ENCODE measurements at regions not wholly inside any gene's neighbourhood (a gene's known extent, or its start where the extent isn't known, plus 50 kb on each side); places are given as distances from the start of the nearest gene placed in this dataset.
"Not testable (repeated sequence)": the region's sequence is repeated elsewhere in the genome, so short reads cannot be mapped to it uniquely, and the experiment has no call there.

DNA sequence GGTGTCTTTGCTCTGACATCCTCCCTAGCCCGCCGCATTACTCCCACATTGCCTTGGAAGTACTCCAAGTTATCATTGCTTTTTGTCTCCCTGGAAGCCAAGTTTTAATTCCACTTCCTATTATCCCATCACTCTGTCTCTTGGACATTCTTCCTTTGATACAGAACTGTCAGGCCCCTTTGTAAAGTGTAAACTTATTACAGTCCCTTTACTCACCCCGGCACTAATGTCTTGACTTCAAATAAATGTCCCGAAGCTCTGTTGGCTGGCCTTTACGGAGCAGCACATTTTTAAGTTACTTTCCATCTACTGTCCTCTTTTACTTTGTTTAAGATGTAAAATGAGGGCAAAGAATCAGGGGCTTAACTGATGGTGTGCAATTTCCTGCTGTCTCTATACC lies 223.5 kb upstream of the IGFBP7 start:
- DNase-seq (ENCODE audit: low read depth, low spot score): no peak

- DNase-seq (ENCODE audit: low read depth, low spot score): no peak
These were observed 221.8 kb upstream of the IGFBP7 start for GRCh38 chr4:57331959-57332358.

DNA sequence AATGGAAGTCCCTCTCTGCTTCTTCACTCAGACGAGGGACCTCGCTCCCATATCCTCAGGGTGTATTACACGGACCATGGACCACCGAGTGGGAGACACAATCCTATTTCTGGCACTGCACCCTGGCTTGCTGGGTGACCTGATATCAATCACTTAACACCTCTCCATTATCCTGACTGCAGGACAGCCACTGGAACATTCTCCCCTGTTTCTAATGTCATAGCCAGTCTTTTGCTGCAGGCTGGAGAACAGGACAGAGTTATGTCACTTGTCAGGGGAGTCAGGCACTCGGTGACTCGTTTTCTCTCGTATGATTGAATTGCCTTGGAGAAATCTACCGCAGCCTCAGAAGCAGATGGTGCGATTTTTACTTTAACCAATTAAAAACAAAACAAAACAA lies 219.1 kb upstream of the IGFBP7 start:
- no peak for DNase-seq (ENCODE audit: low read depth, low spot score)

GRCh38 chr4:57324673-57325307 lies 214.6 kb upstream of the IGFBP7 start:
- no peak for DNase-seq (ENCODE audit: low read depth, low spot score)

GRCh38 chr4:57320849-57321248 lies 210.7 kb upstream of the IGFBP7 start:
- DNase-seq (ENCODE audit: low read depth, low spot score): no peak

GRCh38 chr4:57320217-57320616 lies 210.0 kb upstream of the IGFBP7 start:
- DNase-seq (ENCODE audit: low read depth, low spot score): no peak

DNA sequence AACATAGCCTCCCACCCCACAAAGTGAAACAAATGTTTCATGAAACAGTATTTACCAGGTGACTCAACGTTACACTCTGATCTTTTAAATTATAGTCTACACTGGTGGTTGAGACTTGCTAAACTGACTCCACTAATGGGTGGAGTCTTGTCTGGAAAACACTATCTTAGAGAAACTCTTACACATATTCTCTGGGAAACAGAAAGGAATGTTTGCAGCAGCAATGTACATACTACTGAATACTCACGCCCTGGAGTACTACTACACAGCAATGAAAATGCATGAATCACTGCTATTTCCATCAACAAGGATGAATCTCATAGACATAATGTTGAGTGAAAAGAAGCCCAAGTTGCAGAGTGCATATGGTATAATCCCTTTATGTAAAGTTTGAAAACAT lies 208.5 kb upstream of the IGFBP7 start:
- DNase-seq (ENCODE audit: low read depth, low spot score): no peak

GRCh38 chr4:57314636-57315035 lies 204.5 kb upstream of the IGFBP7 start:
- DNase-seq (ENCODE audit: low read depth, low spot score): no peak

DNA sequence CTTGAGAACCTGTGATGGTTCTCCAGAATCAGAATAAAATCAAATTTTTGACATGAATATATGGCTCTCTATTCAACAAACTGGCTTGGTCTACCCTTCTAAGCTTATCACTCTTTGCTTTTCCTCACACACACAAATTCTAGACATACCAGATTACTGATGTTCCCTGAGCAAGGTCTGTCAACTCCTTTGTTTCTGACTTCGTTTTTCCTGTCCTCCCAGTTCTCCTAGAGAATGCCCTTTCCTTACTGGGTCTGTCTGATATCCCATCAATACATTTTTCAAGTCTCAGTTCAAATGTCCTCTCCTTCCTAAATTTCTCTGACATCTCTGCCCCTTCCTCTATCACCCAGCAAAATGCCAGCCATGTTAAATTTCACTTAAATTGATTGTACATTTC lies 202.1 kb upstream of the IGFBP7 start:
- no peak for DNase-seq (ENCODE audit: low read depth, low spot score)

DNA sequence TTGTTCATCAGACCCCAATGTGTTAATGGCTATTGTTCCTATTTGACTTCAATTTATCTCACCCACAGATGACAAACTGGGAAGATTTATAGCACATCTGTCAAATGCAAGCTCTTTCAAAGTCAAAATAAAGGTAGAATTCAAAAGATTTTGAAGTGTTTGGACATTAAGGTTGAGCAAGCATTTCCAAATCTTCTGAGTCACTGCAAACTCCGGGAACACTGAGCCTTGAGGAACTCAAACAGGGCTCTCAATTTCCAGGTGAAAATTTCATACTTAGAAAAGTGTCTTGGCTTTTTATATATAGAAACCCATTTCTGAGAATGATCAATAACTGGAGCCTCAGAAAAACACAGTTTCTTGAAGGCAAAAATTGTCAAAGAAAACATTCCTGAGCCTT lies 199.5 kb upstream of the IGFBP7 start:
- no peak for DNase-seq (ENCODE audit: low read depth, low spot score)

- DNase-seq (ENCODE audit: low read depth, low spot score): no peak
These were observed 198.1 kb upstream of the IGFBP7 start for GRCh38 chr4:57308301-57308700.

- DNase-seq (ENCODE audit: low read depth, low spot score): no peak
These were observed 195.7 kb upstream of the IGFBP7 start for GRCh38 chr4:57305836-57306235.

DNA sequence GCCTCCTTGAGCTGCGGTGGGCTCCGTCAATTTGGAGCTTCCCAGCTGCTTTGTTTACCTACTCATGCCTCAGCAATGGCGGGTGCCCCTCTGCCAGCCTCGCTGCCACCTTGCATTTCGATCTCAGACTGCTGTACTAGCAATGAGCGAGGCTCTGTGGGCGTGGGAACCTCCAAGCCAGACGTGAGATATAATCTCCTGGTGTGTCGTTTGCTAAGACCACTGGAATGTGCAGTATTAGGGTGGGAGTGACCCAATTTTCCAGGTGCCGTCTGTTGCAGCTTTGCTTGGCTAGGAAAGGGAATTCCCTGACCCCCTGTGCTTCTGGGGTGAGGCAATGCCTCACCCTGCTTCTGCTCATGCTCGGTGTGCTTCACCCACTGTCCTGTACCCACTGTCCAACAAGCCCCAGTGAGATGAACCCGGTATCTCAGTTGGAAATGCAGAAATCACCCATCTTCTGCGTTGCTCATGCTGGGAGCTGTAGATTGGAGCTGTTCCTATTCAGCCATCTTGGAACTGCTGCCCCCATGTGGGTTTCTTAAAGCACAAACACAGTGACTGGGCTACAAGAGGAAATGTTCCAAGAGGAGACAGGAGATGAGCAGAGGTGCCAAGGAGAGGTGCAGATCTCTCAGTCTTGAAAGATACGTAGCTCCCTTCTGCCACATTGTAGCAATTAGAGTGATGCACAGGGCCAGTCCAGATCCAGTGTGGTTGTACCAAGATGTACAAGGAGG lies 193.0 kb upstream of the IGFBP7 start:
- DNase-seq (ENCODE audit: low read depth, low spot score): no peak

DNA sequence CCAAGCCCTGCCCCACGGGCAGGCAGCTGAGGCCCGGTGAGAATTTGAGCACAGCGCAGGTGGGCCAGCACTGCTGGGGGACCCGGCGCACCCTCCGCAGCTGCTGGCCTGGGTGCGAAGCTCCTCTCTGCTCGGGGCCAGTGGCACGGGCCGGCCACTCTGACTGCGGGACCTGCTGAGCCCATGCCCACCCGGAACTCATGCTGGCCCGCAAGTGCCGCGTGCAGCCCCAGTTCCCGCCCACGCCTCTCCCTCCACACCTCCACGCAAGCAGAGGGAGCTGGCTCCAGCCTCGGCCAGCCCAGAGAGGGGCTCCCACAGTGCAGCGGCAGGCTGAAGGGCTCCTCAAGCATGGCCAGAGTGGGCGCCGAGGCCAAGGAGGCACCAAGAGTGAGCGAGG lies 190.1 kb upstream of the IGFBP7 start:
- not testable (repeated sequence) for DNase-seq (ENCODE audit: low read depth, low spot score)

GRCh38 chr4:57291911-57292310 lies 181.7 kb upstream of the IGFBP7 start:
- DNase-seq (ENCODE audit: low read depth, low spot score): no peak

DNA sequence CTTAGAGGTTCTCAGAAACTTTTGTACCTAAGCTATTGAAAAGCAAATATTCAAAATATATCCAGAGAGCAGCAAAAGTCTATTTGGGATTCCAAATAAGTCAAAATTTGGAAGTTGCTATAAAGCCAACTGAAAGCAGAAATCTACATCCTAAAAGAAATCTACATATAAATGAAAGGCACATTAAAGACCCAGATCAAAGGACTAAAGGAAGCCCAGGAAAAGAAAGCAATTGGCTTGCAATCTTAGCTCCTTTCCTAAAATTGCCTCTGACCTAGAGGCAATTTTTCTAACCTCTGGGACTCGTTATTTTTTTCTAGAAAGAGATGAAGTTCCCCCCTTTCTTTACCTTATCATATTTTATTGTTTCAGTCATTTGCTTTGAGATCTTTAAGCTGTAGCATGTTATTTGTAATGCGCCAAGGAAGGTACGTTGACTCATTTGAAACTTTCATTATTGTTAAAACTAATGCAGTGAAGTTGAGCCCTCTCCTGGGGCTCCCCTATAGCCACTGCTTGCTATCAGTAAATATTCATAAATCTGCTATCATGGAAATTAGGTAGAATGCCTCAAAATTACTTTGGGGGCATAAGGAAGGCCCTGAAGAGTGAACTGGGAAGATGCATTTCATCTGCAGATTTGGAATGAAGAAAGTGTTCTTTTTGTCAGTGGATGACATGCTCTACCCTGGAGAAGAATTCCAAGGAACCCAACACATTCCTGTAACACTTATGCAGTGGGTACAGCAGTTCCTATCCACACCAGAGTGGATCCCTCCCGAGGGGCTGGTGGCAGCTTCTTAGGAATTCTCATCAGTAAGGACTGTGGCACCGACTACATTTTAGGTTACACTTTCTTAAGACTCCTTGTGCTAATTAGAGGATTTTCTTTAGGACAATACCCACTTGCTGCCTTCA lies 177.8 kb upstream of the IGFBP7 start:
- no peak for DNase-seq (ENCODE audit: low read depth, low spot score)

GRCh38 chr4:57282933-57283310 lies 172.7 kb upstream of the IGFBP7 start:
- no peak for DNase-seq (ENCODE audit: low read depth, low spot score)

GRCh38 chr4:57280481-57280880 lies 170.3 kb upstream of the IGFBP7 start:
- no peak for DNase-seq (ENCODE audit: low read depth, low spot score)

DNA sequence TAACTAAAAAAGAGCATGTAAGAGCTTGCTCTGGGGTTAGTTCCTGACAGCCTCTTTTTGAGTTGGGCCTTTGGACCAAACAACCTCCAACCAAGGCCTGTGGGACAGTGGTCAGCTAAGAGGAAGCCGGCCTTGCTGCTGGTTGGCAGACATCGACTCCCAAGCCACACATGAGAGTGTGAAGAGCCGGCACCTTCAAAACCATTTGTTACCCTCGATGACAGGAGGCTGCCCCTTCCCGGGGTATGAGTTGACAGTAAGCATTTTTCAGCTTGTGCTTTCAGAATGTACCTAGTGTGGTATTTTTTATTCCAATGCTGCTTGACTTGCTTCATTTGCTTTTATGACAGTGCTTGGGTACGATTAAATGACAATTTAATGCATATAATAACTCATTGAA lies 168.6 kb upstream of the IGFBP7 start:
- DNase-seq (ENCODE audit: low read depth, low spot score): no peak

DNA sequence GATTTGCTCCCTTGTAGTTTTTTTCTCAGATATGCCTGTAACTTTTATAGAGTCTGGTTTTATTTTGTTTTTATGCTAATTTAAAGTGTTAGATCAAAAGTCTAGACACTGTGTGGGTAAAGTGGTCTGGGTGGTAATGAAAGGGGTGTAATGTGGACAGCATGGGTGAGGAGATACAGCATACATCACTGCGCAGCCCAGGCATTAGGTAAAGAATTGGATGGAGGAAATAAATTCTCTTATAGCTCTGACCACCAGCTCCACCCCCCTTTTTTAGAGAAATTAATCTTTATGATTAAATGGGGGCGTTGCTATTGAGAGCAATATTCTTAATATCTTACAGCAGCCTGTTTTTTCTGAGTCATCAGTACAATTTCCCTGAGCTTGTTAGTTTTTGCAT lies 163.9 kb upstream of the IGFBP7 start:
- no peak for DNase-seq (ENCODE audit: low read depth, low spot score)

GRCh38 chr4:57270346-57270745 lies 160.2 kb upstream of the IGFBP7 start:
- no peak for DNase-seq (ENCODE audit: low read depth, low spot score)

GRCh38 chr4:57265831-57266582 lies 155.8 kb upstream of the IGFBP7 start:
- no peak for DNase-seq (ENCODE audit: low read depth, low spot score)

Measured in brain pericyte (primary cell).